ENCODE measurements at regions not wholly inside any gene's neighbourhood (a gene's known extent, or its start where the extent isn't known, plus 50 kb on each side); places are given as distances from the start of the nearest gene placed in this dataset. TPM values are rescaled to one million over a fixed set of nuclear protein-coding genes. Genes with fewer than 3 reads are reported as not detected.

Small RNA genes lying in the stretch of these regions (small RNA-seq; reads per million reads assigned to genes)
- gene RF00017 = not detected
